Right ventricle myocardium superior (tissue), 1 donor: ENCODE measurements at regions not wholly inside any gene's neighbourhood (a gene's known extent, or its start where the extent isn't known, plus 50 kb on each side); places are given as distances from the start of the nearest gene placed in this dataset.

ENCODE experiments used
- ATAC-seq: fragments of 200-7000 bp; cut with Tn5 transposase; one replicate; pipeline ENCODE4 v1.9.1; 2020; ENCODE audit warnings: mild to moderate bottlenecking; ENCODE audit not compliant: poor library complexity
- DNase-seq: peaks from one replicate; pipeline ENCODE4 v3.0.0-alpha.2; 2020
- intact Hi-C: fragments of 100-400 bp; cut with DNase I; formaldehyde crosslinking; loops from one replicate; pipeline ENCODE4 v1.11.2; 2022
- donor health status: DM: no; HTN: yes; CAD: no; lungs with severe emphysema.

- intact Hi-C loops, result no loop called here
- no peak for ATAC-seq
- no peak for DNase-seq
Observed at GRCh38 chr1:55618199-55618598, 403.0 kb upstream of the USP24 start.

GRCh38 chr1:55617288-55617982, 402.3 kb upstream of the USP24 start:
- ATAC-seq (no peak), DNase-seq (no peak)
- intact Hi-C loops, result no loop called here

DNA sequence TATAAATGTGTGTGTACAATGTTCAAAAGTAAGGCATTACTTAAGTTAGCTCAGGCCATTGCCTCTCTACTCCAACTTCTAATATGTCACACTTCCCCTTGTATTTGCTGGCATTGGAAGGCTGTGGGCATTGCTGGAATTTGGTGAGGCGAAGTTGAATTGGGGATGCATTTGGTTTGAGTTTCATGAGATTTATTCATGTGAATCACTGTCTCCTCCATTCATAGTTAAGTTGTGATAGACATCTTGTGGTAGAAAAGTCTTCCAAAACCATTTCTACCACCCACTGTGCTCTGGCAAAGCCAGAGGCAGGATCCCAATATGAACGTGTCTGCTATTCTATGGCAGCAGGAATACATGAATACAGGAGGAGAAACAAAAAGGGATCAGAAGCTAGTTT, 397.8 kb upstream of the USP24 start:
- ATAC-seq (no peak), DNase-seq (no peak)
- intact Hi-C loops, result no loop called here

- no peak for DNase-seq
- intact Hi-C loops, result no loop called here
- no peak for ATAC-seq
Observed at GRCh38 chr1:55611123-55611522, 396.0 kb upstream of the USP24 start.

DNA sequence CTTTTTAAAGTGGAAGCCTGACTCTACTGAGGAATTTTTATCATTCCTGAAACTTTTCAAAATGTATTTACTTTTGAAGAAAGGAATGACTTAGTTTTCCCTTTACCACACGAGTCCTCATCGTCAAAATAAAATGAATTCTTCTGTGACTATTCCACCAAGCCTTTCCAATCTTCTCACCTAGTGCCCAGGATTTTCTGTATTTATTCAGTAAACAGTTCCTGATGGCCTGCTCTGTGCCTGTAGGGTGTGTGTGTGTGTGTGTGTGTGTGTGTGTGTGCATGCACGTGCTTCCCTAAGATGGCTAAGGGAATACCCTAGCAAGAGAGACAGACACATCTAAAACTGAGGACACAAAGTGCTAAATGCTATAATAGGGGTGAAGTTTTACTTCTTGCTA, 395.0 kb upstream of the USP24 start:
- no peak for DNase-seq

DNA sequence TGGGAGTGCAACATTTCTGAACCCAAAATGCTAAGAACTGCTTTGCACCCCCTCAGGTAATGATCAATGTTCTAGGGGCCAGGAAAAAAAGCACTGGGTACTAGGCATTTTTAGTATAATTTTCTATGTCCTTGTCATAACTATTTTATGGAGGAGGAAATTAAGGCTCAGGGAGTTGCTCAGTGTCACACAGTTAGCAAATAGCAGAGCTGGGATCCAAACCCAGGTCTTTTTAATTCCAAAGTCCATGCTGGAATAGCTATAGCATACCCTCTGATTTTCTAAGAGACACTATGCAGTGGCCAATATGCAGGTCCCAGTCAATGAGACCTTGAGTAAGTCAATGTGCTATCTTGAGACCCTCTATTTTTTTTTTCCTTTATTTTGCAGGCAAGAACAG, 394.5 kb upstream of the USP24 start:
- ATAC-seq (no peak), DNase-seq (no peak)
- intact Hi-C loops, result no loop called here

More for the DNA sequence above, 395.0 kb upstream of the USP24 start:
- intact Hi-C loops, result no loop called here
- ATAC-seq, result no peak

- no peak for DNase-seq
- intact Hi-C loops, result no loop called here
- ATAC-seq, result no peak
Observed at GRCh38 chr1:55605155-55605554, 390.0 kb upstream of the USP24 start.

GRCh38 chr1:55604749-55605148, 389.6 kb upstream of the USP24 start:
- no peak for DNase-seq
- peak; percentile 90 for ATAC-seq
- intact Hi-C loops, result no loop called here

DNA sequence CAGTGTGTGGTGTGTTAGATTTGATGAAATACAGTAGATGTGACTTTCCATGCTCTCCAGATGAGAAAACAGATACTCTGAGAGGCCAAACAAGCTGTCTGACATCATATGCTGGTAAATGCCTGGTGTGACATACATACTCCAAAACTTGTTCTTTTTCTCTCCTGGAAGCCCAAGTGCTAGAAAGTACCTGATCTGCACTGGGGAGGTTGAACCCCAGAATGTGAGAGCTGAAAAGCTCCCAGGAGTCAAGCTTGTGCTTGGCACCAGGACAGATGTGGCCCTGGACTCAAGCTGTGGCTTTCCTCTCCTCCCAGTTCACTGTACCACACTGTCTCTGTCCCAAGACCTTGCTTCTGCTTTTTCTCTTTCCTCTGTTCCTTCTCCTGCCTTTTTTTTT, 389.0 kb upstream of the USP24 start:
- ATAC-seq (peak; percentile 43), DNase-seq (no peak)
- intact Hi-C loops, result no loop called here

- intact Hi-C loops, result no loop called here
- DNase-seq (no peak), ATAC-seq (no peak)
Observed at GRCh38 chr1:55600242-55600641, 385.1 kb upstream of the USP24 start.

- DNase-seq (no peak), ATAC-seq (no peak)
- intact Hi-C loops, result no loop called here
Observed at GRCh38 chr1:55597910-55598309, 382.7 kb upstream of the USP24 start.

GRCh38 chr1:55594701-55595100, 379.5 kb upstream of the USP24 start:
- no peak for DNase-seq
- intact Hi-C loops, result no loop called here

GRCh38 chr1:55593298-55593697, 378.1 kb upstream of the USP24 start:
- ATAC-seq (no peak), DNase-seq (no peak)
- intact Hi-C loops, result no loop called here

More at GRCh38 chr1:55594701-55595100, 379.5 kb upstream of the USP24 start:
- no peak for ATAC-seq

DNA sequence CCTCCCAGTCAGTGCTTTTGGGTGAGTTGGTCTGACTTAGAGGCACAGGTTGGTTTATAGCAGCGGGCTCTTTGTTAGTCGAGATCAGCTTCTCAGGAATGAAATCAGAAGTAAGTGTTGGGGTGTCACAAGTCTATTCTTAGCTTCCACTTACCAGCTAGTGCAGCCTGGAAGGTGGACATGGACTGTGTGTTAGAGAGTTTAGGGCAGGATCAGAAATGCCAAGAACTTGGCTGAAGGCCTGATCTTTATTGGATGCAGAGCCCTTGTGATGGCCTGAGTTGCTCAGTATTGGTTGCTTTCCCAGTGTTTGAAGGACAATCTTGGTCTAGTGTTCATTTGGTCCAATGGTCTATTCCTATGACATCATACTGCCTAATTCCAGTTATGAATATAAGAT, 377.0 kb upstream of the USP24 start:
- intact Hi-C loops, result no loop called here
- peak; percentile 79 for ATAC-seq
- no peak for DNase-seq

GRCh38 chr1:55589671-55590297, 374.6 kb upstream of the USP24 start:
- intact Hi-C loops, result no loop called here
- DNase-seq (no peak), ATAC-seq (peak; percentile 43)

- no peak for DNase-seq
- intact Hi-C loops, result no loop called here
- ATAC-seq, result no peak
Observed at GRCh38 chr1:55588309-55588708, 373.1 kb upstream of the USP24 start.

DNA sequence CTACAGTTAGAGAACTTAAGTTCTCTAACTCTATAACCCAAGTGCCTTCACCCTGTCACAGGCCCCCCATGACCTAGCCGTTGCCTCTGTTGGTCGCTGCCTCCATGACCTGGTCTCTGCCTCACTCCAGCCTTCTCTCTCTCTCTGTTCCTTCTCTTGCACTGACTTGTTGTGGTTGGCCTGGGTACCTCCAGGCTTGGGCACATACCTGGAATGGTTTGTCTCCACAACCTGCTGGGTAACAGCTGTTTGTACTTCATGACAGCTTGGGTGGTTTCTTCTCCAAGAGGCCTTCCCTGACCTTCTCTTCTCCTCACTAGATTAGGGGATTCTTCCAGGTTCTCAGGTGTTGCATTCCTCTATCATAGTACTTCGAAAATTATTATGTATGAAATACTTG, 371.6 kb upstream of the USP24 start:
- intact Hi-C loops, result no loop called here
- no peak for ATAC-seq
- DNase-seq, result no peak

- no peak for ATAC-seq
- intact Hi-C loops, result no loop called here
Observed at GRCh38 chr1:55585402-55585792, 370.2 kb upstream of the USP24 start.

DNA sequence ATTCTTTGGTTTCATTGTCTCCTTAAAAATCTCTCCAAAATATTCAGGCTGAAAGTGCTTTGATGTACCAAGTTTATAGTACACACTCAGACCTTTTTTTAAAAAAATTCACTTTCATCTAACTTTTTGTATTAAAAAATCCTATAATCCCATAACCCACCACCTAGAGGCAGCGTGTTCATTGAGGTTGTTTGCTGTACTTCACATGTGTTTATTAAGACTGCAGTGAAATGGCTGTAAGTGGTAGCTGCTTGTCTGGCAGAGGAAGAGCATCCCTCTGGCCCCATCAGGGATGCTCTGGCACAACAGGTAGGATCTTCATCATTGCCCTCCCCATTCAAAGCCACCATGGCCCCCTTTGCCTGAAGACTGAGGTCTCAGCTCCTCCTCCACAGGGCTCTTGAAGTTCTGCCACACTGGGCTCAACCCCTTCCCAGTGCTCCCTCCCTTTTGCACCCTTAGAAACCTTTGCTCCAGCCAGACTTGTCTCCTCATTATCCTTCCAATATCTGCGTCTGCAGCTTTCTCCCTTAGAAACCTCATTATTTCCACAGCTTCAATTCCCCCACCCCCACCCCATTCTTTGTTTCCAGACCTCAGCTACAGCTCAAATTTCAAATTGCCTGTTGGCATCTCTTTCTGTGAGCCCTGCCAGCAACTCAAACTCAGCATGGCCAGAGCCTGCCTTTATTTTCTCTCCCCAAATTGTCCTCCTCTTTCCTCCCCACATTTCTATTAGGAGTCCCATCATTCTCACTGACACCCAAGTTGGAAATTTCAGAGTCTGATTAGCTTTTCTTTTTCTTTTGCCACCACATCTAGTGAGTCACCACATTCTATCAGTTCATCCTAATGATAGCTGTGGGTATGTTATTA, 369.6 kb upstream of the USP24 start:
- ATAC-seq, result peak; percentile 34
- DNase-seq, result no peak
- intact Hi-C loops, result no loop called here

More at GRCh38 chr1:55585402-55585792, 370.2 kb upstream of the USP24 start:
- DNase-seq, result no peak

DNA sequence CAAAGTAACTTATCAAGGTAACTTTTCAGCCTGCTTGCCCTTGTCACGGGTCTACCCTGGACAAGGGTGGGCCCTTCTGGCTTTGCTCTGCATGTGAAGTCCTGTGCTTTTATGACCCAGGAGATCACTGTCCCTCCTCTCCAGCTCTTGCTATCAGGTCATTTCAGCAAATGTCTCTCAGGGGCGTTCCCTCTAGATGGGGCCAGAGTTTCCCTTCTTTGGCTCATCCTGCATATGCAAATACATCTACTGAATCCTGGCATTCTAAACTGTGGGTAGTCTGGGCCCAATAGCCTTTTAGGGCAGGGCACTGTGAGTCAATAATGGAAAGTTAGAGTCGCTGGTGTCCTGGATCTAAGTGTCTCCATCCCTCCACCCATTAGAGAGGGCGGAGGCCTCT, 366.9 kb upstream of the USP24 start:
- intact Hi-C loops, result no loop called here
- ATAC-seq, result no peak
- no peak for DNase-seq
